Esophagus muscularis mucosa (tissue), 4 donors: ENCODE measurements at regions not wholly inside any gene's neighbourhood (a gene's known extent, or its start where the extent isn't known, plus 50 kb on each side); places are given as distances from the start of the nearest gene placed in this dataset.

ENCODE experiments used
- DNase-seq: peaks from one replicate; pipeline ENCODE4 v3.0.0-alpha.2; 2017; ENCODE audit errors: extremely low spot score
- H3K27ac ChIP-seq, 4 donors: fragments of 200-600 bp; sonication (generic); replicated peaks in 1 of 4; 1 replicate in 3 of 4; 2 replicates in 1 of 4; pipeline ENCODE4 v1.5.1; 2016 to 2019; ENCODE audit warnings: mild to moderate bottlenecking in 1 of 4
- H3K27me3 ChIP-seq, 4 donors: fragments of 200-600 bp; sonication (generic); one replicate each; pipeline versions ENCODE4 v1.5.1 to v1.6.0; 2016 to 2019
- H3K36me3 ChIP-seq, 4 donors: fragments of 200-600 bp; sonication (generic); one replicate each; pipeline ENCODE4 v1.5.1; 2016 to 2019
- H3K4me1 ChIP-seq, 4 donors: fragments of 200-600 bp; sonication (generic); one replicate each; pipeline ENCODE4 v1.5.1; 2016 to 2019
- H3K4me3 ChIP-seq, 4 donors: fragments of 200-600 bp; sonication (generic); 1 replicate in 2 of 4; 2 replicates in 2 of 4; pipeline ENCODE4 v1.5.1; 2016 to 2019; ENCODE audit warnings: mild to moderate bottlenecking in 4 of 4, moderate library complexity in 1 of 4
- H3K9me3 ChIP-seq, 4 donors: fragments of 200-600 bp; sonication (generic); 1 replicate in 3 of 4; 2 replicates in 1 of 4; pipeline ENCODE4 v1.5.1; 2016 to 2019
- CTCF ChIP-seq, 3 experiments: fragments of 200-600 bp in 2 of 3; fragments of 450-650 bp in 1 of 3; sonication (generic) in 2 of 3; IDR thresholded peaks; one replicate each; pipeline ENCODE4 v1.5.1; 2017 to 2019; ENCODE audit warnings: antibody characterized with exemption in 3 of 3, mild to moderate bottlenecking in 2 of 3, moderate library complexity in 1 of 3
- EP300 ChIP-seq: sonication (generic); formaldehyde crosslinking; IDR thresholded peaks from one replicate; pipeline ENCODE4 v1.6.1; 2017; ENCODE audit warnings: antibody characterized with exemption
- POLR2A ChIP-seq: fragments of 450-650 bp; IDR thresholded peaks from one replicate; pipeline ENCODE4 v1.6.1; 2017; ENCODE audit warnings: antibody characterized with exemption, moderate library complexity, mild to moderate bottlenecking, low read depth
- POLR2AphosphoS5 ChIP-seq, 2 donors: sonication (generic); formaldehyde crosslinking; IDR thresholded peaks; one replicate each; pipeline ENCODE4 v1.6.1; 2017; ENCODE audit warnings: antibody characterized with exemption in 2 of 2
- WGBS: methylation state at CpG from one replicate; pipeline ENCODE4 v1.1.5; 2018; 5-methylcytosine and 5-hydroxymethylcytosine counted together
- intact Hi-C: fragments of 100-400 bp; cut with DNase I; formaldehyde crosslinking; loops from one replicate; pipeline ENCODE4 v1.15.1; 2023

DNA sequence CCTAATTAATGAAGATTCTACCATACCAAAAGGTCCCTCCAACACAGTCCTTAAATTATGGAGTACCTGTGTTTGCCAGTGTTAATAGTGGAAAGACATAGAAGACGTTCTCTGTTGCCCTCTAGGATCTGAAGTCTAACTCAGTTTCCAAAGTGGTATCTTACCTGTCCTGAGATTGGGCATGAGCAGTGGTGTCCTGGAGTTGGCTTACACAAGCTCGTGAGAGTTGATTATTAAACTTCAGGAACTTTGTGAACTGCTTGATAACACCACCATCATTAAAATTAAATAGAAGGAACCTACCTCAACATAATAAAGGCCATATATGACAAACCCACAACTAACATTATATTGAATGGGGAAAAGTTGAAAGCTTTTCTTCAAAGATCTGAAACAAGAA lies 60.9 kb upstream of the SMARCA2 start:
- H3K4me3 ChIP-seq, result no peak overlapping the region
- H3K4me1 ChIP-seq, result no peaks in the 10 kb centered on the region
- intact Hi-C loops, result no loop called here

DNA sequence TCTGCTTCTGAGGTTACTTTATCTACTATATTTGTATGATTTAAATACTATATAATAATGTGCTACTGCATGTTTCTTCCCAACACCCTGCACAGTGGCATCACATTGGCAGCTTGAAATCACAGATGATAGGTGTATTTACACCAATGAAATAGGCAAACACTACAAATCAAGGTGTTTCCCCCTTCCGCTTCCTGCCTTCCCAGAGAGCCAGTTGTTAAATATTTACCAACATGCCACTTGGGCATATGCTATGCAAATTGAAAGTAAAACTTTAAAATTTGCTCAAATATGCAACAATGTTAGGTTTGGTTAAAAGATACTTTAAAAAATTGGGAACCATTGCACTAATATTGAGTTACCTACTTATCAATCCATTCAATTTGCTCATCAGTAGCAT lies 58.2 kb upstream of the SMARCA2 start:
- DNase-seq, result no peak
- no peak for TF ChIP-seq EP300
- TF ChIP-seq POLR2AphosphoS5 (IDR thresholded peaks at IDR 0.05), result no peak
- TF ChIP-seq CTCF (IDR thresholded peaks at IDR 0.05), result no peak
- TF ChIP-seq POLR2A, result no peak
- Histone ChIP-seq H3K4me1 (no peaks in the 10 kb centered on the region), H3K27ac (no peak overlapping the region), H3K9me3 (no peaks in the 10 kb centered on the region), H3K4me3 (no peak overlapping the region), H3K27me3 (no peaks in the 10 kb centered on the region), H3K36me3 (no peaks in the 10 kb centered on the region)
- 93% methylated on average over 1 of the region's 1 CpG for WGBS
- intact Hi-C loops, result no loop called here

More for the DNA sequence above, 60.9 kb upstream of the SMARCA2 start:
- DNase-seq, result no peak
- H3K27ac ChIP-seq, result no peak overlapping the region
- H3K36me3 ChIP-seq, result no peaks in the 10 kb centered on the region
- 68% methylated on average over 2 of the region's 2 CpGs for WGBS
- H3K9me3 ChIP-seq, result no peaks in the 10 kb centered on the region
- H3K27me3 ChIP-seq, result no peaks in the 10 kb centered on the region
- TF ChIP-seq EP300 (no peak), POLR2AphosphoS5 (IDR thresholded peaks at IDR 0.05) (no peak), CTCF (IDR thresholded peaks at IDR 0.05) (no peak), POLR2A (no peak)

- intact Hi-C loops, result no loop called here
- H3K27ac ChIP-seq, result no peak overlapping the region
- no peak for DNase-seq
- no peak overlapping the region for H3K4me3 ChIP-seq
- H3K27me3 ChIP-seq, result no peaks in the 10 kb centered on the region
- no peaks in the 10 kb centered on the region for H3K9me3 ChIP-seq
- no peak for TF ChIP-seq POLR2A
- no peak for TF ChIP-seq EP300
- TF ChIP-seq CTCF (IDR thresholded peaks at IDR 0.05), result no peak
- TF ChIP-seq POLR2AphosphoS5 (IDR thresholded peaks at IDR 0.05), result no peak
- H3K36me3 ChIP-seq, result no peaks in the 10 kb centered on the region
- no peaks in the 10 kb centered on the region for H3K4me1 ChIP-seq
- 79% methylated on average over 2 of the region's 2 CpGs for WGBS
Measured at GRCh38 chr9:1957856-1958255, 57.3 kb upstream of the SMARCA2 start.

DNA sequence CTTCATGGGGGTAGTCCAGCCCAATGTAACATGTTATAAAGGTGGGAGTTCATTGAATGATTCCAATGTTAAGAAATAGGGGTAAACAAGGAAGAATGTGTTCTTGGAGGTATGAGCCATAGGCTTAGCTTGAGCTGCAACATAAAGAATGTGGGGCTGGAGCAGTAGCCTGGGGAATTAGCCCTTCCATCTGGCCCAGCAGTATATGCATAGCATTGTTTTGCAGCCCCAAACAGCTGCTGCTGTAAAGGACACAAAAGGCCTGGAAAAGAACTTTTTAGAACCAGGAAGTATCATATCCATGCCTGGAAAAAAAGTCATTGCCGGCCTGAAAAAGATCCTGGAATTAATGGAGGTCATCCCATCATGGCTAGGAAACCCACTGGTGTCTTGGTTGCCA lies 55.8 kb upstream of the SMARCA2 start:
- TF ChIP-seq CTCF (IDR thresholded peaks at IDR 0.05), result no peak
- TF ChIP-seq POLR2A, result no peak
- Histone ChIP-seq H3K27me3 (no peaks in the 10 kb centered on the region), H3K36me3 (no peaks in the 10 kb centered on the region), H3K4me3 (no peak overlapping the region), H3K9me3 (no peaks in the 10 kb centered on the region), H3K27ac (no peak overlapping the region), H3K4me1 (no peaks in the 10 kb centered on the region)
- WGBS, result 78% methylated on average over 1 of the region's 1 CpG
- intact Hi-C loops, result no loop called here
- DNase-seq, result no peak

DNA sequence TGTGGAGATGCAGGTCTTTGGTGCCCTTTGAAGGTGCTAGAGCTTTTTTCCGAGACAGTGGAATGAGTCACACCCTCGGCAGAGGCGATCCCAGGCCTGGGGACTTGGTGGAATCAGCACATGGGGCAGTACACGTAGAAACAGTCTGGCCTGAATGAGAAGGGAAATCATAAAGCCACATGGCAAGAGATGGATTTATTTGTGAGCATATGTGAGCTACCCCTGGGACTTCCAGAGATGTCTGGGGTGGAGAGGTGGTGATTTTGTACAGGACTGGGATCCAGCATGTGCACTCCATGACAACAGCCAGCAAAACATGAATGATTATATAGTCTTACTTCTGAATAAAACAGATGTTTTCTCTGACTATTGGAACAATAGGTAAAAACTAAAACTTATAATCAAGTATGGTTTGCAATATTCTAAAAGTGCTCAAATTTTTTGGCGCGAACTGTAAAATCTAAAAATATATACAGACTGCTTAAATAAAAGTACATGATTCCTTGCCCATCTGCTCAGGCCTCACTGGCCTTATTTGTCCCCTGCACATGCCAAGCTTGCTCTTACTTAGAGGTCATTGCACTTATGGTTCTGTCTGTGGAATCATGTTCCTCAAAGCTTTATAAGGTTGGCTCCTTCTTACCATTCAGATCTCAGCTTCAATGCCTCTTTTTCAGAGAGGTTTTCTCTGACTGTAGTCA lies 54.7 kb upstream of the SMARCA2 start:
- Histone ChIP-seq H3K9me3 (no peaks in the 10 kb centered on the region), H3K27me3 (no peaks in the 10 kb centered on the region), H3K36me3 (no peaks in the 10 kb centered on the region), H3K27ac (no peak overlapping the region), H3K4me3 (no peak overlapping the region), H3K4me1 (no peaks in the 10 kb centered on the region)
- no peak for DNase-seq
- 85% methylated on average over 6 of the region's 6 CpGs for WGBS
- TF ChIP-seq EP300 (no peak), POLR2AphosphoS5 (IDR thresholded peaks at IDR 0.05) (no peak), CTCF (IDR thresholded peaks at IDR 0.05) (no peak), POLR2A (no peak)
- intact Hi-C loops, result no loop called here
